Pulmonary artery endothelial cell (primary cell): ENCODE measurements at regions not wholly inside any gene's neighbourhood (a gene's known extent, or its start where the extent isn't known, plus 50 kb on each side); places are given as distances from the start of the nearest gene placed in this dataset.

Experiments used
- DNase-seq: peaks from one replicate; pipeline ENCODE4 v3.0.0-alpha.2; 2011; ENCODE audit warnings: low read depth, low spot score

GRCh38 chr20:8073024-8073832 lies 53.7 kb upstream of the TMX4 start:
- DNase-seq: no peak

- DNase-seq: no peak
Observed at GRCh38 chr20:8074931-8075330, 55.4 kb upstream of the TMX4 start.

GRCh38 chr20:8076306-8077136 lies 55.5 kb upstream of the PLCB1 start:
- DNase-seq: no peak

GRCh38 chr20:8077137-8077466 lies 55.0 kb upstream of the PLCB1 start:
- no peak for DNase-seq

- DNase-seq: peak; percentile 13
Observed at GRCh38 chr20:8078528-8078914, 53.5 kb upstream of the PLCB1 start.

- no peak for DNase-seq
Observed at GRCh38 chr20:8079976-8080375, 52.1 kb upstream of the PLCB1 start.

GRCh38 chr20:8082025-8082424 lies 50.0 kb upstream of the PLCB1 start:
- DNase-seq: no peak
